ENCODE measurements at regions not wholly inside any gene's neighbourhood (a gene's known extent, or its start where the extent isn't known, plus 50 kb on each side); places are given as distances from the start of the nearest gene placed in this dataset.

GRCh38 chr9:78745331-78745730, 448.4 kb downstream of the PSAT1 start:
- H3K4me3 ChIP-seq (ENCODE audit: low read length), result no peak overlapping the region
- H3K9me3 ChIP-seq (ENCODE audit: control insufficient read depth, low read depth, low read length), result peaks cover 2% of the 10 kb centered on the region
- no peak for DNase-seq
- no peak overlapping the region for H3K27ac ChIP-seq (ENCODE audit: low read length)
- no peaks in the 10 kb centered on the region for H3K27me3 ChIP-seq (ENCODE audit: control insufficient read depth, insufficient read depth, low read length)
- H3K4me1 ChIP-seq (ENCODE audit: control insufficient read depth, insufficient read depth, low read length), result no peaks in the 10 kb centered on the region
- no peaks in the 10 kb centered on the region for H3K36me3 ChIP-seq (ENCODE audit: control insufficient read depth, insufficient read depth, low read length)
- no CpG with 5 or more reads among the region's 5 CpGs for WGBS (ENCODE audit: insufficient coverage, low lambda C conversion rate)

- Histone ChIP-seq H3K4me3 (ENCODE audit: low read length) (no peak overlapping the region), H3K27me3 (ENCODE audit: control insufficient read depth, insufficient read depth, low read length) (no peaks in the 10 kb centered on the region), H3K36me3 (ENCODE audit: control insufficient read depth, insufficient read depth, low read length) (no peaks in the 10 kb centered on the region), H3K9me3 (ENCODE audit: control insufficient read depth, low read depth, low read length) (peaks cover 2% of the 10 kb centered on the region), H3K27ac (ENCODE audit: low read length) (no peak overlapping the region), H3K4me1 (ENCODE audit: control insufficient read depth, insufficient read depth, low read length) (no peaks in the 10 kb centered on the region)
- WGBS (ENCODE audit: insufficient coverage, low lambda C conversion rate), result 100% methylated on average over 1 of the region's 3 CpGs
- DNase-seq, result no peak
Measured at GRCh38 chr9:78746010-78746409, 449.1 kb downstream of the PSAT1 start.

GRCh38 chr9:78753039-78753438, 456.1 kb downstream of the PSAT1 start:
- Histone ChIP-seq H3K27me3 (ENCODE audit: control insufficient read depth, insufficient read depth, low read length) (no peaks in the 10 kb centered on the region), H3K36me3 (ENCODE audit: control insufficient read depth, insufficient read depth, low read length) (no peaks in the 10 kb centered on the region), H3K9me3 (ENCODE audit: control insufficient read depth, low read depth, low read length) (peaks cover 2% of the 10 kb centered on the region), H3K4me1 (ENCODE audit: control insufficient read depth, insufficient read depth, low read length) (no peaks in the 10 kb centered on the region), H3K4me3 (ENCODE audit: low read length) (no peak overlapping the region), H3K27ac (ENCODE audit: low read length) (no peak overlapping the region)
- no peak for DNase-seq

- H3K36me3 ChIP-seq (ENCODE audit: control insufficient read depth, insufficient read depth, low read length), result no peaks in the 10 kb centered on the region
- H3K27ac ChIP-seq (ENCODE audit: low read length), result no peak overlapping the region
- 92% methylated on average over 2 of the region's 7 CpGs for WGBS (ENCODE audit: insufficient coverage, low lambda C conversion rate)
- no peak for DNase-seq
- H3K27me3 ChIP-seq (ENCODE audit: control insufficient read depth, insufficient read depth, low read length), result no peaks in the 10 kb centered on the region
- no peak overlapping the region for H3K4me3 ChIP-seq (ENCODE audit: low read length)
- H3K9me3 ChIP-seq (ENCODE audit: control insufficient read depth, low read depth, low read length), result no peaks in the 10 kb centered on the region
- no peaks in the 10 kb centered on the region for H3K4me1 ChIP-seq (ENCODE audit: control insufficient read depth, insufficient read depth, low read length)
Measured at GRCh38 chr9:78756813-78757510, 460.0 kb downstream of the PSAT1 start.

- Histone ChIP-seq H3K27me3 (ENCODE audit: control insufficient read depth, insufficient read depth, low read length) (no peaks in the 10 kb centered on the region), H3K27ac (ENCODE audit: low read length) (no peak overlapping the region), H3K4me1 (ENCODE audit: control insufficient read depth, insufficient read depth, low read length) (no peaks in the 10 kb centered on the region), H3K9me3 (ENCODE audit: control insufficient read depth, low read depth, low read length) (no peaks in the 10 kb centered on the region), H3K36me3 (ENCODE audit: control insufficient read depth, insufficient read depth, low read length) (no peaks in the 10 kb centered on the region), H3K4me3 (ENCODE audit: low read length) (no peak overlapping the region)
- whole genome bisulfite sequencing (ENCODE audit: insufficient coverage, low lambda C conversion rate), result no CpG with 5 or more reads among the region's 4 CpGs
- no peak for DNase-seq
Measured at GRCh38 chr9:78763424-78763823, 466.5 kb downstream of the PSAT1 start.

GRCh38 chr9:78765861-78766260, 468.9 kb downstream of the PSAT1 start:
- no peak overlapping the region for H3K4me3 ChIP-seq (ENCODE audit: low read length)
- no peaks in the 10 kb centered on the region for H3K9me3 ChIP-seq (ENCODE audit: control insufficient read depth, low read depth, low read length)
- H3K27ac ChIP-seq (ENCODE audit: low read length), result no peak overlapping the region
- no peaks in the 10 kb centered on the region for H3K27me3 ChIP-seq (ENCODE audit: control insufficient read depth, insufficient read depth, low read length)
- WGBS (ENCODE audit: insufficient coverage, low lambda C conversion rate), result no CpG with 5 or more reads among the region's 4 CpGs
- DNase-seq, result no peak
- no peaks in the 10 kb centered on the region for H3K36me3 ChIP-seq (ENCODE audit: control insufficient read depth, insufficient read depth, low read length)
- H3K4me1 ChIP-seq (ENCODE audit: control insufficient read depth, insufficient read depth, low read length), result no peaks in the 10 kb centered on the region

- WGBS (ENCODE audit: insufficient coverage, low lambda C conversion rate), result no CpG with 5 or more reads among the region's 7 CpGs
- H3K4me1 ChIP-seq (ENCODE audit: control insufficient read depth, insufficient read depth, low read length), result no peaks in the 10 kb centered on the region
- no peaks in the 10 kb centered on the region for H3K27me3 ChIP-seq (ENCODE audit: control insufficient read depth, insufficient read depth, low read length)
- no peak overlapping the region for H3K4me3 ChIP-seq (ENCODE audit: low read length)
- no peaks in the 10 kb centered on the region for H3K9me3 ChIP-seq (ENCODE audit: control insufficient read depth, low read depth, low read length)
- no peak for DNase-seq
- no peaks in the 10 kb centered on the region for H3K36me3 ChIP-seq (ENCODE audit: control insufficient read depth, insufficient read depth, low read length)
- H3K27ac ChIP-seq (ENCODE audit: low read length), result no peak overlapping the region
Measured at GRCh38 chr9:78767490-78767889, 470.6 kb downstream of the PSAT1 start.

GRCh38 chr9:78769690-78770089, 472.8 kb downstream of the PSAT1 start:
- Histone ChIP-seq H3K9me3 (ENCODE audit: control insufficient read depth, low read depth, low read length) (no peaks in the 10 kb centered on the region), H3K4me1 (ENCODE audit: control insufficient read depth, insufficient read depth, low read length) (no peaks in the 10 kb centered on the region), H3K27me3 (ENCODE audit: control insufficient read depth, insufficient read depth, low read length) (no peaks in the 10 kb centered on the region), H3K27ac (ENCODE audit: low read length) (no peak overlapping the region), H3K4me3 (ENCODE audit: low read length) (no peak overlapping the region), H3K36me3 (ENCODE audit: control insufficient read depth, insufficient read depth, low read length) (no peaks in the 10 kb centered on the region)
- no peak for DNase-seq
- 100% methylated on average over 1 of the region's 2 CpGs for WGBS (ENCODE audit: insufficient coverage, low lambda C conversion rate)

GRCh38 chr9:78775211-78775610, 478.3 kb downstream of the PSAT1 start:
- Histone ChIP-seq H3K27ac (ENCODE audit: low read length) (no peak overlapping the region), H3K9me3 (ENCODE audit: control insufficient read depth, low read depth, low read length) (no peaks in the 10 kb centered on the region), H3K36me3 (ENCODE audit: control insufficient read depth, insufficient read depth, low read length) (no peaks in the 10 kb centered on the region), H3K4me3 (ENCODE audit: low read length) (no peak overlapping the region), H3K4me1 (ENCODE audit: control insufficient read depth, insufficient read depth, low read length) (no peaks in the 10 kb centered on the region), H3K27me3 (ENCODE audit: control insufficient read depth, insufficient read depth, low read length) (no peaks in the 10 kb centered on the region)
- no peak for DNase-seq
- WGBS (ENCODE audit: insufficient coverage, low lambda C conversion rate), result no CpG with 5 or more reads among the region's 11 CpGs

- H3K9me3 ChIP-seq (ENCODE audit: control insufficient read depth, low read depth, low read length), result no peaks in the 10 kb centered on the region
- no peaks in the 10 kb centered on the region for H3K27me3 ChIP-seq (ENCODE audit: control insufficient read depth, insufficient read depth, low read length)
- no peaks in the 10 kb centered on the region for H3K36me3 ChIP-seq (ENCODE audit: control insufficient read depth, insufficient read depth, low read length)
- no peak overlapping the region for H3K4me3 ChIP-seq (ENCODE audit: low read length)
- no peak overlapping the region for H3K27ac ChIP-seq (ENCODE audit: low read length)
- H3K4me1 ChIP-seq (ENCODE audit: control insufficient read depth, insufficient read depth, low read length), result no peaks in the 10 kb centered on the region
- WGBS (ENCODE audit: insufficient coverage, low lambda C conversion rate), result 100% methylated on average over 2 of the region's 3 CpGs
- no peak for DNase-seq
Measured at GRCh38 chr9:78775696-78776295, 478.9 kb downstream of the PSAT1 start.

GRCh38 chr9:78777747-78778146, 480.8 kb downstream of the PSAT1 start:
- H3K4me3 ChIP-seq (ENCODE audit: low read length), result no peak overlapping the region
- no peaks in the 10 kb centered on the region for H3K27me3 ChIP-seq (ENCODE audit: control insufficient read depth, insufficient read depth, low read length)
- no peaks in the 10 kb centered on the region for H3K4me1 ChIP-seq (ENCODE audit: control insufficient read depth, insufficient read depth, low read length)
- DNase-seq, result no peak
- WGBS (ENCODE audit: insufficient coverage, low lambda C conversion rate), result no CpG with 5 or more reads among the region's 4 CpGs
- H3K27ac ChIP-seq (ENCODE audit: low read length), result no peak overlapping the region
- no peaks in the 10 kb centered on the region for H3K9me3 ChIP-seq (ENCODE audit: control insufficient read depth, low read depth, low read length)
- H3K36me3 ChIP-seq (ENCODE audit: control insufficient read depth, insufficient read depth, low read length), result no peaks in the 10 kb centered on the region

Measured in large intestine (tissue), 3 donors.